ENCODE measurements at regions not wholly inside any gene's neighbourhood (a gene's known extent, or its start where the extent isn't known, plus 50 kb on each side); places are given as distances from the start of the nearest gene placed in this dataset.

- intact Hi-C loops (cut with DNase I; ENCODE audit: low total_unique reads): no loop called here
- WGBS, 2 donors: 62% methylated on average over 1 of the region's 1 CpG
- DNase-seq (ENCODE audit: low spot score in 2 of 2): no peak
- H3K4me3 ChIP-seq (ENCODE audit: low read depth, poor library complexity, severe bottlenecking): no peak overlapping the region
- TF ChIP-seq POLR2A (IDR thresholded peaks at IDR 0.05) (no peak), CTCF (IDR thresholded peaks at IDR 0.05) (no peak)
Observed at GRCh38 chr2:44840503-44840850, 101.0 kb upstream of the SIX3 start.

DNA sequence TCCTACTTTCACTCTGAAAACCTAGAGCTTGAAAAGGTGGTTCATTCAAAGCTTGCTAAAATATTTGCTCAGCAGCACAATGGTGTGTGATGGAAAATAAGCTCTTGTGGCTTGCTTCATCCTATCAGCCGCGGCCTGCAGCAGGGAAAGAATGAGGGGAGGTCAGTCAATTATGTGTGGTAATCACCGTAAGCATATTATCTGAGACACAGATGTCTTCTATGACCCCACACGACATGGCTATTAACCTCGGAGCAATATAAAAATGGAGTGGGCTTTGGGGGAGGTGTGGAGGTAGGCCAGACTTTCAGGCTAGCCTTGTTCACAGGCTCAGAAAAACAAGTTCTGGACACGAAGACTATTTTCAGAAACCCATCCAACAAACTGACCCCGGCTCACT, 98.4 kb upstream of the SIX3 start:
- TF ChIP-seq POLR2A (IDR thresholded peaks at IDR 0.05) (no peak), CTCF (IDR thresholded peaks at IDR 0.05) (no peak)
- intact Hi-C loops (cut with DNase I; ENCODE audit: low total_unique reads): no loop called here
- no peak for DNase-seq (ENCODE audit: low spot score in 2 of 2)
- WGBS, 2 donors: 68 to 82% methylated on average over 7 of the region's 7 CpGs
- no peak overlapping the region for H3K4me3 ChIP-seq (ENCODE audit: low read depth, poor library complexity, severe bottlenecking)

DNA sequence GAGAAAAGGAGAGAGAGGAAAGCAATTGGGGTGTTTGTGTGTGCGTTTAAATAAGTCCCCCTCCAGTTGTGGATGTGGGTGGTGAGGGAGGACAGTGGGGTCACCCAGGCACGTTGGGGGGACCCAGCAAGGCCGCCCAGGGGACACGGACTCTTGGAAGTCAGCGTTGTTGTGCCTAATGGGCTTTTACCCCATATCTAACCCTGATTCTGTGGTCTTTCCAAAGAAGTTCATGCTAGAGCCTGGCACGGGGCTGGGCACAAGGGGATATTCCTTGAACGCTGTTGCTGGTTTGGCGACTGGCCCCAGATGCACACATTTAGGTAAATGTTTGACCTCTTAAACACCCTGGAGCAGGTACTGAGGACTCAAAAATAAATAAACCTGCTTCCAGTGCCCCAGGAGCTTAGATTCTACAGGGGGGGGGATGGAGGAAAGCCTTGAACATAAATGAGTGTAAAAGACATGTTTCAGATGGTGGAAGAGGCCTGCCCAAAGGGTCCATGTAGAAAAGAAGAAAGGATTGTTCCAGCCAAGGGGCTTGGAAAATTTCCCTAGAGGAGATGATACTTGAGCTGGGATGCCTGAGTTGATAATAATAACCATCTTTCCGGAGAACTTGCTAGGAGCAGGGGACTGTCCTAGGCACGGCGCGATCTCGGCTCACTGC, 97.7 kb upstream of the SIX3 start:
- WGBS, 2 donors: 84 to 86% methylated on average over 13 of the region's 13 CpGs
- no peak overlapping the region for H3K4me3 ChIP-seq (ENCODE audit: low read depth, poor library complexity, severe bottlenecking)
- intact Hi-C loops (cut with DNase I; ENCODE audit: low total_unique reads): no loop called here
- TF ChIP-seq CTCF (IDR thresholded peaks at IDR 0.05) (no peak), POLR2A (IDR thresholded peaks at IDR 0.05) (no peak)
- no peak for DNase-seq (ENCODE audit: low spot score in 2 of 2)

- TF ChIP-seq CTCF (IDR thresholded peaks at IDR 0.05) (no peak), POLR2A (IDR thresholded peaks at IDR 0.05) (no peak)
- intact Hi-C loops (cut with DNase I; ENCODE audit: low total_unique reads): no loop called here
- whole genome bisulfite sequencing, 2 donors: 77 to 78% methylated on average over 7 of the region's 7 CpGs
- no peak for DNase-seq (ENCODE audit: low spot score in 2 of 2)
- no peak overlapping the region for H3K4me3 ChIP-seq (ENCODE audit: low read depth, poor library complexity, severe bottlenecking)
Observed at GRCh38 chr2:44844651-44845270, 96.7 kb upstream of the SIX3 start.

- TF ChIP-seq POLR2A (IDR thresholded peaks at IDR 0.05) (no peak), CTCF (IDR thresholded peaks at IDR 0.05) (no peak)
- intact Hi-C loops (cut with DNase I; ENCODE audit: low total_unique reads): no loop called here
- no peak overlapping the region for H3K4me3 ChIP-seq (ENCODE audit: low read depth, poor library complexity, severe bottlenecking)
- 89 to 100% methylated on average over 1 of the region's 1 CpG for WGBS, 2 donors
- no peak for DNase-seq (ENCODE audit: low spot score in 2 of 2)
Observed at GRCh38 chr2:44848026-44848425, 93.5 kb upstream of the SIX3 start.

DNA sequence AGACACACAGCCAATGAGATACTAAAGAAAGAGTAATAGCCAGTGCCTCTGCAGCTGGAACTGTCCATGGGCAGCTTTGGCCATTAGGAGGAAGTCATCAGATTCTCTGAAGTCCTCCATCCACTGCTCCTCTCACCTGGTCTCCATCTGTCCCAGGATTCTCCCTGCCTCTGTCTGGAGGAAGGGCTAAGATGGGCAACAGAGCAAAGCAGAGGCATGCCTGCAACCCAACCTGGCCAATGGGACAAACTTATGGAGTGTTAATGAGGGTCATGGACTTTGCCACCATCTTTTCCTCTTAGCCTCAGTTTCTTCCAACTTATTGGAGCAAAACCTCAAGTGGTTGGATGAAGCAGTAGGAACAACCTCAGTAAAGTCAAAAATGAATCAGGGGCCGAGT, 91.5 kb upstream of the SIX3 start:
- no peak overlapping the region for H3K4me3 ChIP-seq (ENCODE audit: low read depth, poor library complexity, severe bottlenecking)
- DNase-seq (ENCODE audit: low spot score in 2 of 2): no peak
- intact Hi-C loops (cut with DNase I; ENCODE audit: low total_unique reads): no loop called here
- 69 to 76% methylated on average over 1 of the region's 1 CpG for WGBS, 2 donors
- TF ChIP-seq CTCF (IDR thresholded peaks at IDR 0.05) (no peak), POLR2A (IDR thresholded peaks at IDR 0.05) (no peak)

Measured in lower leg skin (tissue), 4 donors.